Panc1 (cell line): ENCODE measurements at regions not wholly inside any gene's neighbourhood (a gene's known extent, or its start where the extent isn't known, plus 50 kb on each side); places are given as distances from the start of the nearest gene placed in this dataset.

Experiments used
- ATAC-seq: fragments of 200-7000 bp; cut with Tn5 transposase; 2 replicates; pipeline ENCODE4 v1.9.1; 2020; ENCODE audit warnings: mild to moderate bottlenecking, moderate library complexity
- BruUV-seq: library from RNA; stranded (reverse); fragments of 400-500 nt; replicated peaks from 2 replicates; lab custom pipeline; 2021; lab: Mats Ljungman, UMichigan
- CTCF ChIA-PET: fragments of 300-600 bp; sonication (Branson Sonifier 250); formaldehyde crosslinking; loops from one replicate; lab custom pipeline; 2022; ENCODE audit warnings: antibody characterized with exemption; lab: Charles Lee
- POLR2A ChIA-PET: fragments of 300-600 bp; sonication (Branson Sonifier 250); formaldehyde crosslinking; loops from one replicate; lab custom pipeline; 2022; ENCODE audit warnings: antibody characterized with exemption; lab: Charles Lee
- DNase-seq: peaks from one replicate; pipeline ENCODE4 v3.0.0-alpha.2; 2010; ENCODE audit warnings: low read depth, low spot score
- H3K27ac ChIP-seq: 2 replicates; pipeline ENCODE4 v1.5.1; 2011; ENCODE audit warnings: mild to moderate bottlenecking, low read length, inconsistent platforms
- H3K27me3 ChIP-seq: fragments of 200-500 bp; sonication (Bioruptor generic); 2 replicates; pipeline ENCODE4 v1.6.0; 2014; ENCODE audit warnings: low read length, inconsistent platforms; ENCODE audit not compliant: control insufficient read depth, insufficient read depth
- H3K36me3 ChIP-seq: fragments of 200-500 bp; sonication (Bioruptor generic); 2 replicates; pipeline ENCODE4 v1.5.1; 2014; ENCODE audit warnings: inconsistent platforms, mild to moderate bottlenecking, low read length, moderate library complexity; ENCODE audit not compliant: control insufficient read depth, insufficient read depth
- H3K4me1 ChIP-seq: 2 replicates; pipeline ENCODE4 v1.5.1; 2011; ENCODE audit warnings: inconsistent platforms, mild to moderate bottlenecking, low read length, moderate library complexity; ENCODE audit not compliant: control insufficient read depth, insufficient read depth
- H3K4me3 ChIP-seq, 2 experiments: 2 replicates each; pipeline ENCODE4 v1.5.1; 2011 to 2012; ENCODE audit warnings: low read depth in 2 of 2, low read length in 2 of 2, mild to moderate bottlenecking in 2 of 2, inconsistent platforms in 1 of 2, moderate library complexity in 1 of 2
- H3K9me3 ChIP-seq: fragments of 200-500 bp; sonication (Bioruptor generic); 2 replicates; pipeline ENCODE4 v1.5.1; 2014; ENCODE audit warnings: low read depth, mild to moderate bottlenecking, inconsistent platforms, low read length, moderate library complexity; ENCODE audit not compliant: control insufficient read depth, insufficient read depth
- CTCF ChIP-seq: fragments of 450-650 bp; IDR thresholded peaks from 2 replicates; pipeline ENCODE4 v1.5.1; 2017; ENCODE audit warnings: mild to moderate bottlenecking
- POLR2AphosphoS5 ChIP-seq: IDR thresholded peaks from 2 replicates; pipeline ENCODE4 v1.6.1; 2012; ENCODE audit warnings: mild to moderate bottlenecking, low read depth, low read length, moderate library complexity
- REST ChIP-seq, 2 experiments: IDR thresholded peaks; 2 replicates each; pipeline ENCODE4 v1.6.1; 2011 to 2012; ENCODE audit warnings: low read depth in 2 of 2, control low read depth in 1 of 2, low read length in 1 of 2, mild to moderate bottlenecking in 1 of 2, moderate library complexity in 1 of 2; ENCODE audit not compliant: insufficient read depth in 1 of 2
- SIN3A ChIP-seq: IDR thresholded peaks from 2 replicates; pipeline ENCODE4 v1.6.1; 2012; ENCODE audit warnings: low read depth, mild to moderate bottlenecking, low read length, moderate library complexity, borderline replicate concordance; ENCODE audit not compliant: insufficient read depth
- TCF7L2 ChIP-seq: IDR thresholded peaks from 2 replicates; pipeline ENCODE4 v1.6.1; 2011; ENCODE audit warnings: mild to moderate bottlenecking, low read depth, low read length, inconsistent platforms
- in situ Hi-C: cut with HindIII; loops from 2 replicates; pipeline ENCODE4 v1.10.0; 2016; ENCODE audit warnings: low sequenced_read_pairs, low pct_unique_long_range_greater_than_20kb
- intact Hi-C: fragments of 100-400 bp; cut with micrococcal nuclease; formaldehyde crosslinking; loops from one replicate; pipeline ENCODE4 v1.10.0; 2022; ENCODE audit not compliant: unreplicated experiment

- POLR2A ChIA-PET: no interaction called here
- DNase-seq (no peak), ATAC-seq (no peak)
- H3K4me3 ChIP-seq: no peak overlapping the region
- in situ Hi-C loops: no loop called here
- H3K9me3 ChIP-seq: no peaks in the 10 kb centered on the region
- TF ChIP-seq REST (IDR thresholded peaks at IDR 0.05; ENCODE audit: insufficient read depth in 1 of 2, low read depth in 2 of 2, low read length in 1 of 2) (no peak), SIN3A (no peak), CTCF (no peak), POLR2AphosphoS5 (no peak), TCF7L2 (no peak)
- H3K27ac ChIP-seq: no peak overlapping the region
- CTCF ChIA-PET: no interaction called here
- H3K4me1 ChIP-seq: no peaks in the 10 kb centered on the region
- no peaks in the 10 kb centered on the region; the same call in 1 of the 2 replicates for H3K36me3 ChIP-seq
- intact Hi-C loops: no loop called here
- no peaks in the 10 kb centered on the region for H3K27me3 ChIP-seq
- no TSS peak for BruUV-seq
Measured at GRCh38 chrX:77003530-77003929, 443.7 kb upstream of the FGF16 start.

GRCh38 chrX:77003956-77004355 lies 443.2 kb upstream of the FGF16 start:
- ATAC-seq (no peak), DNase-seq (no peak)
- Histone ChIP-seq H3K27me3 (no peaks in the 10 kb centered on the region), H3K9me3 (no peaks in the 10 kb centered on the region), H3K36me3 (no peaks in the 10 kb centered on the region; the same call in 1 of the 2 replicates), H3K27ac (no peak overlapping the region), H3K4me1 (no peaks in the 10 kb centered on the region), H3K4me3 (no peak overlapping the region)
- ChIA-PET POLR2A (no interaction called here), CTCF (no interaction called here)
- BruUV-seq: no TSS peak
- in situ Hi-C loops: no loop called here
- intact Hi-C loops: no loop called here
- TF ChIP-seq CTCF (no peak), SIN3A (no peak), TCF7L2 (no peak), POLR2AphosphoS5 (no peak), REST (IDR thresholded peaks at IDR 0.05; ENCODE audit: insufficient read depth in 1 of 2, low read depth in 2 of 2, low read length in 1 of 2) (no peak)
